GM12878 (cell line): ENCODE measurements at regions not wholly inside any gene's neighbourhood (a gene's known extent, or its start where the extent isn't known, plus 50 kb on each side); places are given as distances from the start of the nearest gene placed in this dataset.

Source experiments
- BCLAF1 ChIP-seq: fragments of 450-650 bp; IDR thresholded peaks from 2 replicates; pipeline ENCODE4 v1.6.1; 2017; ENCODE audit warnings: antibody characterized with exemption, mild to moderate bottlenecking, moderate library complexity
- CTCF ChIP-seq, 3 experiments: IDR thresholded peaks in 2 of 3; conservative IDR thresholded peaks in 1 of 3; 2 replicates each; pipeline ENCODE4 v1.5.1; 2011; ENCODE audit warnings: low read depth in 3 of 3, low read length in 3 of 3, mild to moderate bottlenecking in 3 of 3, control low read depth in 2 of 3, moderate library complexity in 2 of 3, inconsistent platforms in 1 of 3, mixed read lengths in 1 of 3; ENCODE audit not compliant: control insufficient read depth in 2 of 3, insufficient read depth in 1 of 3; ENCODE audit errors: extremely low read depth in 1 of 3
- EZH2 ChIP-seq: IDR thresholded peaks from 2 replicates; pipeline ENCODE4 v1.6.1; 2012; ENCODE audit warnings: low read depth, mild to moderate bottlenecking, control low read depth, inconsistent platforms, low read length, borderline replicate concordance; ENCODE audit not compliant: control insufficient read depth
- FOXK2 ChIP-seq: fragments of 450-650 bp; IDR thresholded peaks from 2 replicates; pipeline ENCODE4 v1.6.1; 2017; ENCODE audit warnings: mild to moderate bottlenecking, moderate library complexity
- GABPA ChIP-seq: IDR thresholded peaks from 2 replicates; pipeline ENCODE4 v1.6.1; 2014; ENCODE audit warnings: antibody characterized with exemption, low read depth, mild to moderate bottlenecking, inconsistent platforms
- MAX ChIP-seq: IDR thresholded peaks from 2 replicates; pipeline ENCODE4 v1.6.1; 2012; ENCODE audit warnings: low read depth, low read length, improper control_type of control experiment
- POLR2AphosphoS5 ChIP-seq: IDR thresholded peaks from 2 replicates; pipeline ENCODE4 v1.6.1; 2011; ENCODE audit warnings: mild to moderate bottlenecking, low read length, inconsistent platforms
- USF2 ChIP-seq: IDR thresholded peaks from 2 replicates; pipeline ENCODE4 v1.6.1; 2011; ENCODE audit warnings: low read depth, low read length, improper control_type of control experiment, borderline replicate concordance
- ZBTB11 ChIP-seq: fragments of 450-650 bp; formaldehyde crosslinking; IDR thresholded peaks from 2 replicates; pipeline ENCODE4 v1.5.0; 2022; ENCODE audit warnings: mild to moderate bottlenecking, missing genetic modification characterization

GRCh38 chr9:78448960-78449673 is 152.2 kb downstream of the PSAT1 start:
- TF ChIP-seq EZH2, result no peak
- no peak for TF ChIP-seq CTCF (IDR thresholded peaks at IDR 0.05 in 2 of 3, conservative IDR thresholded peaks at IDR 0.05 in 1 of 3; ENCODE audit: control insufficient read depth in 2 of 3, extremely low read depth in 1 of 3, insufficient read depth in 1 of 3, low read depth in 3 of 3, low read length in 3 of 3)
- TF ChIP-seq BCLAF1, result no peak
- TF ChIP-seq GABPA, result no peak
- no peak for TF ChIP-seq ZBTB11
- no peak for TF ChIP-seq MAX
- TF ChIP-seq POLR2AphosphoS5, result no peak
- no peak for TF ChIP-seq FOXK2
- TF ChIP-seq USF2, result no peak
